IMR-90 (cell line): ENCODE measurements at regions not wholly inside any gene's neighbourhood (a gene's known extent, or its start where the extent isn't known, plus 50 kb on each side); places are given as distances from the start of the nearest gene placed in this dataset.

Source experiments
- ATAC-seq: fragments of 200-7000 bp; cut with Tn5 transposase; 2 replicates; pipeline ENCODE4 v1.9.1; 2020; ENCODE audit warnings: low read depth, mild to moderate bottlenecking, moderate library complexity
- BruUV-seq: library from RNA; stranded (reverse); fragments of 400-500 nt; replicated peaks from 2 replicates; lab custom pipeline; 2021; lab: Mats Ljungman, UMichigan
- CTCF ChIA-PET: fragments of 300-600 bp; formaldehyde crosslinking; extraction: SDS; loops from one replicate; lab custom pipeline; 2021; ENCODE audit warnings: antibody characterized with exemption; lab: Yijun Ruan, JAX
- POLR2A ChIA-PET: fragments of 300-600 bp; sonication (Branson Sonifier 250); formaldehyde crosslinking; loops from one replicate; lab custom pipeline; 2022; ENCODE audit warnings: antibody characterized with exemption; ENCODE audit not compliant: unreplicated experiment; lab: Charles Lee
- DNase-seq: peaks from one replicate; pipeline ENCODE4 v3.0.0; 2013
- H2AFZ ChIP-seq: replicated peaks from 2 replicates; pipeline ENCODE3; 2013; ENCODE audit warnings: low read length, mild to moderate bottlenecking; ENCODE audit not compliant: poor library complexity
- H2AK5ac ChIP-seq: 2 replicates; pipeline ENCODE4 v1.6.1; 2013; ENCODE audit warnings: low read depth, low read length, inconsistent platforms
- H2AK9ac ChIP-seq: replicated peaks from 2 replicates; pipeline ENCODE3; 2013; ENCODE audit warnings: mild to moderate bottlenecking, low read depth, low read length, moderate library complexity; ENCODE audit not compliant: poor library complexity
- H2BK120ac ChIP-seq: 2 replicates; pipeline ENCODE4 v1.6.1; 2013; ENCODE audit warnings: low read depth, low read length, inconsistent platforms
- H2BK15ac ChIP-seq: 3 replicates; pipeline ENCODE4 v1.6.1; 2013; ENCODE audit warnings: low read depth, low read length, inconsistent platforms
- H2BK20ac ChIP-seq: 2 replicates; pipeline ENCODE4 v1.6.1; 2013; ENCODE audit warnings: low read depth, mild to moderate bottlenecking, inconsistent platforms, low read length, moderate library complexity
- H2BK5ac ChIP-seq: 2 replicates; pipeline ENCODE4 v1.6.1; 2013; ENCODE audit warnings: mild to moderate bottlenecking, low read depth, low read length, inconsistent platforms; ENCODE audit not compliant: poor library complexity, severe bottlenecking
- H3K14ac ChIP-seq: replicated peaks from 2 replicates; pipeline ENCODE4 v1.6.1; 2013; ENCODE audit warnings: low read depth, low read length, inconsistent platforms
- H3K18ac ChIP-seq: 2 replicates; pipeline ENCODE4 v1.6.1; 2013; ENCODE audit warnings: low read depth, low read length, control low read depth
- H3K23ac ChIP-seq: 2 replicates; pipeline ENCODE4 v1.6.1; 2013; ENCODE audit warnings: low read depth, low read length, inconsistent platforms
- H3K27ac ChIP-seq: 2 replicates; pipeline ENCODE4 v1.5.1; 2013; ENCODE audit warnings: mild to moderate bottlenecking, control low read depth, low read length; ENCODE audit not compliant: insufficient read depth
- H3K27me3 ChIP-seq: 2 replicates; pipeline ENCODE4 v1.6.1; 2013; ENCODE audit warnings: low read length; ENCODE audit not compliant: control insufficient read depth, insufficient read depth
- H3K36me3 ChIP-seq: 2 replicates; pipeline ENCODE4 v1.6.1; 2013; ENCODE audit warnings: low read length, mixed read lengths; ENCODE audit not compliant: control insufficient read depth, insufficient read depth
- H3K4ac ChIP-seq: 2 replicates; pipeline ENCODE4 v1.6.1; 2013; ENCODE audit warnings: low read depth, low read length, inconsistent platforms
- H3K4me1 ChIP-seq: 2 replicates; pipeline ENCODE4 v1.6.1; 2013; ENCODE audit warnings: low read length, mixed read lengths; ENCODE audit not compliant: control insufficient read depth, insufficient read depth
- H3K4me2 ChIP-seq: 2 replicates; pipeline ENCODE4 v1.6.1; 2013; ENCODE audit warnings: low read depth, mild to moderate bottlenecking, control low read depth, low read length, moderate library complexity
- H3K4me3 ChIP-seq: 2 replicates; pipeline ENCODE4 v1.5.1; 2013; ENCODE audit warnings: low read depth, mild to moderate bottlenecking, control low read depth, low read length, moderate library complexity; ENCODE audit not compliant: insufficient read depth
- H3K56ac ChIP-seq: 2 replicates; pipeline ENCODE4 v1.6.1; 2013; ENCODE audit warnings: low read length, inconsistent platforms; ENCODE audit not compliant: insufficient read depth; ENCODE audit errors: extremely low read depth
- H3K79me1 ChIP-seq, 2 experiments: 2 replicates each; pipeline ENCODE4 v1.6.1; 2013; ENCODE audit warnings: low read length in 2 of 2, inconsistent platforms in 1 of 2, low read depth in 1 of 2
- H3K9ac ChIP-seq: 2 replicates; pipeline ENCODE4 v1.6.1; 2013; ENCODE audit warnings: low read depth, low read length, control low read depth
- H3K9me1 ChIP-seq: 2 replicates; pipeline ENCODE4 v1.6.1; 2013; ENCODE audit warnings: low read length, inconsistent platforms; ENCODE audit not compliant: insufficient read depth
- H3K9me3 ChIP-seq: 2 replicates; pipeline ENCODE4 v1.6.1; 2013; ENCODE audit warnings: low read length; ENCODE audit not compliant: control insufficient read depth, insufficient read depth
- H4K20me1 ChIP-seq: 2 replicates; pipeline ENCODE4 v1.6.1; 2013; ENCODE audit warnings: low read length, inconsistent platforms; ENCODE audit not compliant: insufficient read depth
- H4K5ac ChIP-seq: 2 replicates; pipeline ENCODE4 v1.6.1; 2013; ENCODE audit warnings: mild to moderate bottlenecking, low read depth, low read length, control low read depth
- H4K8ac ChIP-seq, 2 experiments: 2 replicates each; pipeline ENCODE4 v1.6.1; 2013; ENCODE audit warnings: low read depth in 2 of 2, low read length in 2 of 2, control low read depth in 1 of 2, inconsistent platforms in 1 of 2
- H4K91ac ChIP-seq: 2 replicates; pipeline ENCODE4 v1.6.1; 2013; ENCODE audit warnings: low read depth, low read length, inconsistent platforms; ENCODE audit not compliant: insufficient read depth
- CEBPB ChIP-seq: IDR thresholded peaks from 2 replicates; pipeline ENCODE4 v1.6.1; 2012; ENCODE audit warnings: low read depth, low read length, improper control_type of control experiment
- MAZ ChIP-seq: IDR thresholded peaks from 2 replicates; pipeline ENCODE4 v1.6.1; 2012; ENCODE audit warnings: low read depth, mild to moderate bottlenecking, low read length, improper control_type of control experiment, moderate library complexity, borderline replicate concordance
- MXI1 ChIP-seq: IDR thresholded peaks from 2 replicates; pipeline ENCODE4 v1.6.1; 2012; ENCODE audit warnings: low read depth, mild to moderate bottlenecking, low read length, moderate library complexity, borderline replicate concordance
- RAD21 ChIP-seq: IDR thresholded peaks from 2 replicates; pipeline ENCODE4 v1.6.1; 2012; ENCODE audit warnings: low read length, improper control_type of control experiment
- RCOR1 ChIP-seq: IDR thresholded peaks from 2 replicates; pipeline ENCODE4 v1.6.1; 2012; ENCODE audit warnings: mild to moderate bottlenecking, low read length, improper control_type of control experiment; ENCODE audit not compliant: insufficient replicate concordance
- RFX5 ChIP-seq: IDR thresholded peaks from 2 replicates; pipeline ENCODE4 v1.8.0; 2012; ENCODE audit warnings: low read depth, mild to moderate bottlenecking, low read length, moderate library complexity
- WGBS, 2 experiments: methylation state at CpG; one replicate each; pipeline versions ENCODE4 v1.1.5 to v1.1.7; 2013; ENCODE audit warnings: missing lambda C conversion rate in 2 of 2; ENCODE audit not compliant: insufficient read length in 1 of 2; ENCODE audit errors: extremely low coverage in 2 of 2; 5-methylcytosine and 5-hydroxymethylcytosine counted together
- dilution Hi-C: fragments of 300-500 bp; cut with HindIII; formaldehyde crosslinking; loops from one replicate; pipeline ENCODE4 v1.14.3; 2018; ENCODE audit warnings: low sequenced_read_pairs; ENCODE audit not compliant: unreplicated experiment
- in situ Hi-C: fragments of 300-500 bp; cut with MboI; formaldehyde crosslinking; loops from 3 replicates; pipeline ENCODE4 v1.14.3; 2019; ENCODE audit warnings: low sequenced_read_pairs, inconsistent platforms, mixed read lengths
- intact Hi-C: fragments of 100-400 bp; cut with micrococcal nuclease; formaldehyde crosslinking; loops from 2 replicates; pipeline ENCODE4 v1.10.0; 2022

- Histone ChIP-seq H3K36me3 (no peaks in the 10 kb centered on the region), H3K27me3 (no peaks in the 10 kb centered on the region; the same call in 1 of the 2 replicates), H3K9ac (no peak overlapping the region), H4K20me1 (no peaks in the 10 kb centered on the region), H3K56ac (no peak overlapping the region), H3K4me1 (no peaks in the 10 kb centered on the region), H4K5ac (no peak overlapping the region), H3K9me3 (no peaks in the 10 kb centered on the region), H2AK9ac (no peak overlapping the region), H2AFZ (no peak overlapping the region), H3K18ac (no peak overlapping the region), H4K8ac (no peak overlapping the region), H3K4ac (no peak overlapping the region), H3K79me1 (no peaks in the 10 kb centered on the region), H3K9me1 (no peaks in the 10 kb centered on the region), H2AK5ac (no peak overlapping the region), H3K23ac (no peak overlapping the region), H2BK20ac (no peak overlapping the region), H3K14ac (no peak overlapping the region), H4K91ac (no peak overlapping the region), H2BK5ac (no peak overlapping the region), H3K27ac (no peak overlapping the region), H2BK120ac (no peak overlapping the region), H3K4me2 (no peak overlapping the region), H2BK15ac (no peak overlapping the region), H3K4me3 (no peak overlapping the region)
- in situ Hi-C loops: no loop called here
- no TSS peak for BruUV-seq
- intact Hi-C loops: no loop called here
- dilution Hi-C loops: no loop called here
- no peak for ATAC-seq
- DNase-seq: no peak
- WGBS, 2 experiments: 80% methylated on average over 2 of the region's 14 CpGs; no CpG with 5 or more reads in 1 of the 2 experiments
- CTCF ChIA-PET: no interaction called here
- TF ChIP-seq RFX5: no peak
- no peak for TF ChIP-seq MXI1
- no peak for TF ChIP-seq MAZ
- no peak for TF ChIP-seq RAD21
- TF ChIP-seq RCOR1: no peak
- no peak for TF ChIP-seq CEBPB
- POLR2A ChIA-PET: no interaction called here
Observed at GRCh38 chr3:59518283-59519055, 468.6 kb upstream of the CFAP20DC start.
